NCI-H2081 (cell line): ENCODE measurements at regions not wholly inside any gene's neighbourhood (a gene's known extent, or its start where the extent isn't known, plus 50 kb on each side); places are given as distances from the start of the nearest gene placed in this dataset.

ENCODE experiments used
- DNase-seq, 2 experiments: peaks; one replicate each; lab custom pipeline; 2025; lab: John Stamatoyannopoulos, UW

DNA sequence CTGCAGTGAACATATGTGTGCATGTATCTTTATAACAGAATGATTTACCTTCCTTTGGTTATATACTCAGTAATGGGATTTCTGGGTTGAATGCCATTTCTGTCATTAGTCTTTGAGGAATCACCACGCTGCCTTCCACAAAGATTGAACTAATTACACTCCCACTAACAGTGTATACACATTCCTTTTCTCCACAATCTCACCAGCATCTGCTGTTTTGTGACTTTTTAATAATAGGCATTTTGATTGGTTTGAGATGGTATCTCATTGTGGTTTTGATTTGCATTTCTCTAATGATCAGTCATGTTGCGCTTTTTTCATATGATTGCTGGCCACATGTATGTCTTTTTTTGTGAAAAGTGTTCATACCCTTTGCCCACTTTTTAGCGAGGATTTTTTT lies 680.5 kb downstream of the PTPRC start:
- no peak for DNase-seq

DNA sequence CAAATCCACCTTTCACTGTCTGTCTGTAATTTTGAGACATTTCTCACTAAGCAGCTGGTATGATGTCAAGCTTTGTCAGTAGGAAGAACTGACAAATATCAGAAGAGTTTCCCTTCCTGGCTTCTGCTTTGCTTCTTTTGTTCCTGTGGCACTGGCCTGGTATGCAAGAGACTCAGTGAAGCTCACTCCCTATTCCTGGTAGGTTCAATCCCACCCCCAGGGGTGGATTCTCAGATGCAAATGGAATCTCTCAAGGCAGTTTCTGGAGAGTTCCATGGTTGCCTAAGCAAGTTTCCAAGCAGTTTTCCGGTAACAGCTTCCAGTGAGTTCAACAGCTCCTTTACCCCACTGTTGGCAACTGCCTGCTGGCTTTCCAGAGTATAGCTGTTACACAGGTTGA lies 683.4 kb downstream of the PTPRC start:
- DNase-seq, result no peak

DNA sequence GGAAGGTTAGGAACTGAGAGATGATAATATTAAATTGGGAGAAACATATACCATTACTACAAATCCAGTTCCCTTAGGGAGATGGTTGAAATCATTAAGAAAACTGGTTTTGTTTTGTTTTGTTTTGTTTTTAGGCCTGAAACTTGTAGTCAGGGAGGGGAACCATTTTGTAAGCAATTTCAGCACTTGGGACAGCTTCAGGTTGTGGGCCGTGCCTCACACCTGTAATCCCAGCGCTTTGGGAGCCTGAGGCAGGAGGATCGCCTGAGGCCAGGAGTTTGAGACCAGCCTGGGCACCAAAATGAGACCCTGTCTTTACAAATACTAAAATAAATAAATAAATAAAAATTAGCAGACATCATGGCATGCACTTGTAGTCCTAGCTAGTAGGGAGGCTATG lies 694.3 kb upstream of the NR5A2 start:
- no peak for DNase-seq

DNA sequence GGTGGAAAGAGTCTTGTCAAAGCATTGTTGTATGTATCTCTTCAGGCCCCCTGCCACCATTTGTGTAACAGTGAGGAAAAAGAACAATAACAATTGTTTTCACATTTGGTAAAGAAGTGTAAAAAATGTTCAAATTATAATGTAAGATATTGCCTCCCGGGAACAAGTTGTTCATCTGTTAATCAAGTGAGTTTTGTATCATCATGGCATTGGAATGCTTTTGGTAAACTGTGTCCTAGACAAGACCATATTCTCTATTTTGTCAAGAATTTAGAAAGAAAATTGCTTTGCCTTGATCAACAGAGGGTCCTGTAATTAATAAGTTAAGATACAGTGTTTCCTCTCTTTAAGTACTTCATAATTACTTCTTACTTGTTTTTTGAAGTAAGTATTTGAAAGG lies 692.0 kb upstream of the NR5A2 start:
- no peak for DNase-seq

DNA sequence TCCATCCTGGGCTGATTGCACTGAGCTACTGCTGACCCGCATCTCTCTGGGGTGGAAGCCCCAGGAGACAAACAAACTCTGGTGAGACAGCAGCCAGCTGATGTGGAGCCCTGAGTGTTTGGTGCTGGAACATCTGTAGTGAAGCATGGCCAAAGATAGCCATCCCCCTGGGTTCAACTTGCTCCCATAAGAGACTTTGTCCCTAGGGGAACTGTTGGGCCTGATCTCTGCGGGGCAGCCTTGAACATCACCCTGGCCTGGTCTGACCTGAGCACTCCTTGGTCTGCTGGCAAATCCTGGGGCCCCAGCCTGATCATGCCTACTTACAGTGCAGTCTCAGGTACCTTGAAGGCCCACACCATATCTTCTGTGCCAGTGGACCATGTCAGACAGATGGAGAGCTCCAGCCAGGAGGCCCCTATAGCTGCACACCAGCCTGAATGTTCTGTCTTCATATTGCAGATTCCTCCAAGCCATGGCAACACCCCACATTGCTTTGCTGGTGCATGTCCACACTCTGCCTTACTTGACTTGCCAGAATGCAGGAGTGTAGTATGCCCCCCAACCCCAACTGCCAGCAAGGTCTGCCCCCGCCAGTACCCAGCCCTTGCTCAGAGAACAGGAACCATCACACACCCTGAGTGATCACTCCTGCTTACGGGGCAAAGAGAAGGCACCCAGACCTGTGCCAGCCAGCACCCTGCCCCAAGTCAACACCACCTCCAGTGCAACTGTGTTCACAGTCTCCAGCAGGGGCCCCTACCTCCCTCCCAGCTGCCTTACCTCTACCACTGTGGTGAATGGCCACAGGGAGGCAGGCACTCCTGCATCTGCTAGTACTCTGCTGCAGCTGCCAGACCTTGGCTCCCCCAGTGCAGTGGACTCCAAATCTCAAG lies 690.5 kb upstream of the NR5A2 start:
- no peak for DNase-seq

DNA sequence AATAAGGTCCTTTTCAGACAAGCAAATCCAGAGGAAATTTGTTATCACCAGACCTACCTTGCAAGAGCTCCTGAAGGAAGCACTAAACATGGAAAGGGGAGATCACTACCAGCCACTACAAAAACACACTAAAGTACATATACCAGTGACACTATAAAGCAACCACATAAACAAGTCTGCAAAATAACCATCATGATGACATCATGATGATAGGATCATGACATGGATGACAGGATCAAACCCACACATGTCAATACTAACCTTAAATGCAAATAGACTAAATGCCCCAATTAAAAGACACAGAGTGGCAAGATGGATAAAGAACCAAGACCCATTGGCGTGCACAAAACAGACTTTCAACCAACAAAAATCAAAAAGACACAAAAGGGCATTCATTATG lies 688.8 kb upstream of the NR5A2 start:
- DNase-seq, result no peak

DNA sequence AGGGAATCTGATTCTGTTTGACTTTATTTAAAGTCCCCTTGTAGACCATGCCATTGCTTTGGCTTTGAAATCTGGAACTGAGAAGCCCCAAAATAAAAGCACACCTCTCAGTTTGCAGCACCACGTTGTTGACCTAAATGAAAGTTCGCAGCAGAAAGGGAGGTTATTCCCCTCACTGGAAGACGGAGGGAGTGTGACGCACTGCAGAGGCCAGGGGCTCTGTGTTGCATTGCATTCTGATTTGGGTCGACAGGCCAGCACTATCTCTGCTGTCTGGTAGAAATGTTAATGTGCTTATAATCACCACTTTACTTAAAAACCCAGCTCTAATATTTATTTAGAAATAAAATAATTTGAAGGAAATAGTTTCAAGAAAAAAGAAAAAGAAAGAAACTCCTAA lies 675.2 kb upstream of the NR5A2 start:
- no peak for DNase-seq

DNA sequence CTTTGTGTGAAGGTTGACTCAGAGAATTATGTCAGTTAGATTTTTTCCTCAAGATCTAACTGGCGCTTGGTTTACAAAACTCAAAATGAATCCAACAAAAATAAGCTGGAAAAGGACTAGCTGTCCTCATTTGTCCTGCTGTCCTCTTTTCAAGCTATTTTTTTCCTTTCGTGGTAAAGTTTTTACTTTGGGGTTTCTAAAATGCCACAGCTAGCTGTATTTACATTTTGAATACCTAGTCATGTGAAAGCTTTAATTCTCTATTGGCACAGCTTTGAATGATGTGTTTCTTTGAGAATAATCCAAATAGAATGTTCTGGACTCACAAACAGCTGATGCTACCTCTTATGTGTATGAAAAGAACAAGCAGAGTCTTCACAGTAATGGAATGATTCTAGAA lies 673.6 kb upstream of the NR5A2 start:
- no peak for DNase-seq

DNA sequence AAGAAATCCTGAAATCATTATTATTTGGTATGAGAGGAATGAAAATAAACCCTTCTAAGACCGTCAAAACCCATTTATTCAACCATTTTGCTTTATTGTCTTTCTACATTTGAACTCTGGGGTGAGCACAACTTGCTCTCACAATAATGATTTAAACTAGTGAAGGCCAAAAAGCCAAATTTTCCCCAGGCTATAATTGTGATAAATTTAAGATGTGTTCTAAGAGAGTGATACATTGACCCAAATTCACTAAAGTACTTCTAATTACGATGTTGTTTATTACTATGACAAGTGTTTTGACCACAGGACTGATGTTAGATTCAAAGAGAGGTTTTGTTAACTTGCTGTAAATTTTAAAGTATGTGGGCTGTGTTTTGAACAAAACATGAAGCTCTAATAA lies 670.9 kb upstream of the NR5A2 start:
- DNase-seq, result no peak

DNA sequence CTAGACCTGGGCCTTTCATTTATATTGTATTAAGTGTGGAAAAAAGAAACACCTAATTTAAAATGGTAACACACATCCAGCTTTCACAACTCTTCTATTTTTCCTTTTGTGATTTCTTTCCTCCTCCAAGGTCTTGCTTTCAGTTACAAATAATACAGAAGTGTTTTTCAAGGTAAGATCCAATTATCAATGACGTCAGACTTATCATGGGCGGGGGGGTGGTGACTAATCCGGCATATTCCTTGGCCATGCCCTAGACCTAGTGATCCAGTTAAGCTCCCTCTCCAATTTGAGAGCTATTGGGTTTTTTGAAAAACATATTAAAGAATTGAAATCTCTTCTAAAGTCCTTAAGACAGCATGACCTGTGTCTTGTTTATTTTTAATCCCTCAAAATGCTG lies 669.9 kb upstream of the NR5A2 start:
- no peak for DNase-seq

DNA sequence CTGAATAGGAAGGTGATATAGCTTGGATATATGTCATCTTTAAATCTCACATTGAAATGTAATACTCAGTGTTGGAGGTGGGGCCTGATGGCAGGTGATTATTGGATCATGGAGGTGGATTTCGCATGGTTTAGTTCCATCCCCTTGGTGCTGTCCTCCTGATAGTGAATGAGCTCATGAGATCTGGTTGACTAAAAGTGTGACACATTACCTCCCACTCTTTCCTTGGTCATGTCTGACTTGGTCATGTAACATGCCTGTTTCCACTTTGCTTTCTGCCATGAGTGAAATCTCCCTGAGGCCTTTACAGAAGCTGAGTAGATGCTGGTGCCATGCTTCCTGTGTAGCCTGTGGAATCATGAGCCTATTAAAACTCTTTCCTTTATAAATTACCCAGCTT lies 664.5 kb upstream of the NR5A2 start:
- DNase-seq, result no peak

DNA sequence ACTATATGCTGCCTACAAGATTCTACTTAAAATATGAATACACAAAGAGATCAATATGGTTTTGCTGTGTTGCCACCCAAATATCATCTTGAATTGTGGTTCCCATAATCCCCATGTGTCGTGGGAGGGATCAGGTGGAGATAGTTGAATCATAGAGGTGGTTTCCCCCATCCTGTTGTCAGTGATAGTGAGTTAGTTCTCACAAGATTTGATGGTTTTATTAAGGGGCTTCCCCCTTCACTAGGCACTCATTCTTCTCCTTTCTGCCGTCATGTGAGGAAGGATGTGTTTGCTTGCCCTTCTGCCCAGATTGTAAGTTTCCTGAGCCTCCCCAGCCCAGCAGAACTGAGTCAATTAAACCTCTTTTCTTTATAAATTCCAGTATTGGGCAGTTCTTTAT lies 654.4 kb upstream of the NR5A2 start:
- DNase-seq, result no peak

DNA sequence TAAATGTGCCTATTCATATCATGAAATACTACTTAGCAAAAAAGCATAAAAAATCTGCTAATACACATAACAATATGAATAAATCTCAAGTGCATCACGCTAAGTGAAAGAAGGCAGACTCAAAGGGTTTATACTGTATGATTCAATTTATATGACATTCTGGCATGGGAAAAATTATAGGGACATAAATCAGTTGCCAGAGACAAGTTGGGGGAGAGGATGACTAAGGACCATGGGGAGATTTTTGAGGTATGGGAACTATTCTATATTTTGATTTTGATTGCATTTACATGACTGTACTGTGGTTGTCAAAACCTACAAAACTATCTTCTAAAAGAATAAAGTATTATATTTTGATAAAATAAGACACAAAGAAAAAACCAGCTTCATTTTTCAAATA lies 650.3 kb upstream of the NR5A2 start:
- DNase-seq, result no peak

DNA sequence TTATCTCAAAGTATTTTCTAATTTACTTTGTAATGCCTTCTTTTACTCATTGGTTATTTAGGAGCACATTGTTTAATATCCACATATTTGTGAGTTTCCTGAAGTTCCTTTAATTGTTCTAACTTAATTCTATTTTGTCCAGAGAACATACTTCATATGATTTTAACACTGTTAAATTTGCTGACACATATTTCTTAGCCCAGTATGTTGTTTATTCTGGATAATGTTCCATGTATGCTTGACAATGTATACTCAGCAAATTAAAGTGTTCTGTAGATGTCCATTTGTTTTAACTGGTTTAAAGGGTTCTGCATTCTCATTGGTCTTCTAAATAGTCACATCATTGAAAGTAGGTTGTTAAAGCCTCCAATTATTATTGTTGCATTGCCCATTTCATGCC lies 643.7 kb upstream of the NR5A2 start:
- DNase-seq, result no peak

DNA sequence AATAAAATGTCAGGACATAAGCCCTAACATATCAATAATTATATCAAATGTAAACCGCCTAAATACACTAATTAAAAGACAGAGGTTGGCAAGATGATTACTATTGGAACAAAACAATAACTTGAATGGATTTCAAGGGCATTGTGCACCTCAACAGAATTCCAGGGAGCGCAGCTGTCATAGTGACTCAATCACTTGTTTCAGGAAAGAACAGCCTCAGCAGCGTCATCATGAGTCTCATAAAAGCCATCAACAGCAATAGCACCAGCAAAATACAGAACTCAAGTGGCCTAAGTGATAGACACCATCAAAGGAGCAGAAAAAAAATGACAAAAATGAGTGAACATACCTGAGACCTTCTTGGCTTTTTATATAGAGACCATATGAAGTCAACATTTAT lies 632.7 kb upstream of the NR5A2 start:
- DNase-seq, result no peak

DNA sequence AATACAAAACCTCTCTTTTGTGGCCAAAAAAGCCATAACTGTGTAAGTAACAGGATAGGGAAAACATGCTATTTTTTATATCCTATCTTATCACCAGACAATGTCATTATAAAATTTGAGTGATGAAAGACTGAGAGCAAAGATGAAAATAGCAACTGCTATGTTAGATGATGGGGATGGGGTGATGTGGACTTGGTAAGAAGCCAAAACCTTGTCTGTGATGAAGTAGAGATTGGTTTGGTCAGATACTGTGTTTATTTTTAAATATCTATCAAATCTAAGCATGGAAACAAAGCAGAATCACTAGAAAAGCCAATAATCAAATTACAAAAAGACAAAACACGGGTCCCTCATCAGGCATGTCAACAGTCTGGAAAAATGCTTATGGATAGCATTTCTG lies 631.1 kb upstream of the NR5A2 start:
- DNase-seq, result no peak

DNA sequence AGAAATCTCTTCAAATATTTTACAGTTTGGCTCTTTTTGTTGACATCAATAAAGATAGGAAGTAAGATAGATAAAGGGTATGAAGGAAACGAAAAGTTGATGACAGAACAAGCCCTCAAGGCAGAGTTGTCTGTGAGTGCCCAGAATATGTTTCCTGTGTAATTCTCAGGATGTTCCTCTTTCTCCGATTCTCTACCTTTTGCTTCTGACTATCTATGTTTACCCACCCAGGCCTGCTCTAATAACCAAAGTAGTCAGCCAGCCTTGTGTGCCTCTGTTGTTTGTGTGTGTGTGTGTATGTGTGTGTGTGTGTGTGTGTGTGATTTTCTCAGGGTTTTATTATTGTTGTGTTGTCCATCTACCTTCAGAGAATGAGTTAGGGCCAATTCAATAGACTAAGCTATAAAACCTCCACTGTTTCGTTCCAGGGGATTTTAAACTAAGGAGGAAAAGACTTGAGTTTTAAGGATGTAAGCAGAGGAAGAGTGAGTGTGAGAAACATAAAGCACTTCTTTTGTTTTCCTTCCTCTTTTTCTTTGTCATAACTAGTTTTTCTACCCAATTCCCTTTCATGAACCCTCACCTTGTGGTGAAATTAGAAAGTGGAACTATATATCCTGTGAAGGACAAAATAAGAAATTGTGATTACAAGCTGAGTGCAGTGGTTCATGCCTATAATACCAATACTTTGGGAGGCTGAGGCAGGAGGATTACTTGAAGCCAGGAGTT lies 627.4 kb upstream of the NR5A2 start:
- no peak for DNase-seq

DNA sequence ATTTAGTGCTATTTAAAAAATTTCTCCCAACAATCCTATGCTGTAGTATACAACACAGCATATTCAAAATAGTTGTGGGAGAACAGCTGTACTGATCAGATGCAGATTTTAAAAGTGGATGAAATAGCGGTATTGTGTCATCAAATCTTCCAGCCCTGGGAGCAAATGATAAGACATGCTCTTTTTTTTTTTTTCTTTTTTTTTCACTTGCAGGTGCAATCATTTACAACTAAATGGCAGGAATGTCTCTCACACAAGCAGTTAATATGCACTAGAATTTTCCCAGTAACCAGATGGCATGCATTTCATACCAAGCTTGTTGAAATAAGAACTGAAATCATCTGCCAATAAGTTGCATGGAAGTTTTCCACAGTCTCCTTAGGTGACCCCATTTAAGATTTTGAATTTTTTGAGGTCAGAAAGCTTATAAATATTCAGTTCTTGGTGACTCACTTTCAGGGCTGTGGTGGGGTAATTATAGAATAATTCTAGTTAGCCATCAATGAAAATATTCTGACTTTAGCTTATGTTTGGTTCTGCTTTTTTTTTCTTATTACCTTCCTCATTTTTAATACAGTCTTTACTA lies 623.9 kb upstream of the NR5A2 start:
- DNase-seq, result no peak

DNA sequence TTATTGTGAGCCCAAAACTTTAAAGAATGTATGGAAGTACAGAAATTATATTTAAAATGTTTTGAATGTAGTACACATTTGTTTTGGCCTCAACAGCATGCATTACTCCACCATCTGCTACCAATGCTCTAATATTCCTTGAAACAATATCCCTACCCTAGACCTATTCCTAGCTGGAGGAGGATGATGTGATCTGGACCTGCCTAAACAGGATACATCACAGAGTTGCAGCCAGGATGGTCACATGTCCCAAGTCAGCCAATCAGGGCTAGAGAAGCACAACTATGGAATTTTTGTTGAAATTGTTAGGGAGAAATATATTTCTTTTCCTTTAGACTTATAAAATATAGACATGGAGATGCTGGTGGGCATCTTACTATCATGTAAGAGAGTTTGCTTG lies 623.3 kb upstream of the NR5A2 start:
- no peak for DNase-seq

DNA sequence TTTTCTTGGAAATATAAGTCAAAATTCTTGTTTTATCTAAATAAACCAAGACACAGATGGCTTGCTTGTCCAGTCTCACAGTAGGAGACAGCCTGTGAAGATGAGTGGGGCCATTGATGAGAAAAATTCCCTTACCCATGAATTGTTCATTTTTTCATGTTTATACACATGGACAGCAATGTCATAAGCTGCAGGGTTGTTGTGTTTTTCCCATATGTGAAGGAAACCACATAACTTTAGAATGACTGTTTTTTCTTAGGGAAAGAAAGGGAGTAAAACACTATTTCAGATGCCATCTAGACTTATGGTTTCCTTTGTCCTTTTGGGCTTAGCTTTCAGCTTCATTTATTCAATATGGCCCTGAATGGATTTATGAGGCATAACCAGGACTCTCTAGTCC lies 622.5 kb upstream of the NR5A2 start:
- no peak for DNase-seq

DNA sequence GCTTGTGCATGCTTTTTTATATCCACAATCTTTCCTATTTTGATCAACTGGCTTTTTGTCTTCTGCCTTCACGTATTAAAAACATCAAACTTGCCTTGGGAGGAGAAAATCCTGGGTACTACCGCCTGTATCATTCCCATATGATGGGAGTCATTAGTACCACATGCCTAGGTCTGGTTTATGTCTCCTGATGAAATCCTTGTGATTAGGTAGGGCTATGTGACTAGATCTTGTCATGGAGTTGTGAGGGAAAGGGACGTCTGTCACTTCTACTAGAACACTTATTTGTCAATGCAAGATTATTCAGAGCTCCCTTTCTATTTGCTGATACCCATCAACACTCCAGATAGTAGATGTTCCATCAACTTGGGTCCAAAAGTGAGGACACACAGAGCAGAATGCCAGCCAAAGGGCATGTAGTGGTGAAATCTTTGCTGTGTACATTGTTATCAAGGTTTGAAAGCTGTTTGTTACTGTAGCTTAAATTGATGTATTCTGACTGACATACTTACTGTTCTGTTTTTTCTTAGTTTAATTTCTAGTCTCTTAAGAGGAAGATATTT lies 621.8 kb upstream of the NR5A2 start:
- DNase-seq, result no peak

DNA sequence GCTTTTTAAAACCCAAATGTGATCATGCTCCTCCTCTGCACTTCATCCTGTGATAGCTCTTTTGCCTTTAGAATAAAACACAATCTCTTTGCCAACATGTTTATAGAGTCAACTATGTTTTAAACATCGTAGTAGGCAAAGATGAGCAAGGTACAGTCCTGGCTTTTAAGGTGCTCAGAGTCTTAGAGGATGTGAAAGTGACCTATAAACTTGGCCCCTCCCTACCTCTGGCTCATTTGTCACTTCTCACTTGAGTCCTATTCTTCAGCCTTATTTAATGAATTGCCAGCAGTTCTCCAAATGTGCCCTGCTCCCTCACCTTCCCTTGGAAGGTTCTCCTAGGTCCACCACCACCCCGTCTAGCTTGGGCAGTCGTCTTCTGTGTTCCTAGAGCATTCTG lies 617.0 kb upstream of the NR5A2 start:
- DNase-seq, result no peak

DNA sequence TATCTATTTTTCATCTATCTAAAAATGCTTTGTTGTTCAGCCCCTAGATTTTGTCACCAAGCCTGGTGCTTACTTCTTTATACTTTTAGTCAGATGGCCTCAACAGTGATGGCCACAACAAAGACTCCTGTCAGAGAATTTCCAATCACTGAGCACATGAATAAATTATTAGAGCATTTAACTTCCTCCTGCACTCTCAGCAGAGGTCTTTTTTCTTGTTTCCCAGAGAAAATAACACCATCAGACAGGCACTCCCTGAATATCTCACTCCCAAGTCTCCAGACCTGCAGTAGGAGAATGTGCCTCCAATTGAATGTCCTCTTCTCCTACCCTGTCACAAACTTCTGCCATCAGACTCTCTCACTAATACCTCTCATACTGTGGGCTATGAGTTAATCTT lies 616.0 kb upstream of the NR5A2 start:
- DNase-seq, result no peak
